Thoracic aorta (tissue), 2 donors: ENCODE measurements at regions not wholly inside any gene's neighbourhood (a gene's known extent, or its start where the extent isn't known, plus 50 kb on each side); places are given as distances from the start of the nearest gene placed in this dataset.

Experiments
- ATAC-seq: fragments of 150-250 bp; one replicate; pipeline ENCODE4 v1.8.0; 2017; ENCODE audit warnings: low read depth; ENCODE audit not compliant: insufficient number of reproducible peaks, low FRiP score
- DNase-seq: peaks from one replicate; pipeline ENCODE4 v3.0.0-alpha.2; 2020; ENCODE audit warnings: low spot score
- H3K27ac ChIP-seq, 2 donors: fragments of 200-600 bp; sonication (generic); 1 replicate in 1 of 2; 2 replicates in 1 of 2; pipeline ENCODE4 v1.5.1; 2016; ENCODE audit warnings: mild to moderate bottlenecking in 2 of 2, moderate library complexity in 2 of 2
- H3K27me3 ChIP-seq: fragments of 200-600 bp; sonication (generic); replicated peaks from 2 replicates; pipeline ENCODE4 v1.6.0; 2016; ENCODE audit warnings: mild to moderate bottlenecking; ENCODE audit not compliant: insufficient read depth
- H3K36me3 ChIP-seq: fragments of 200-600 bp; sonication (generic); one replicate; pipeline ENCODE4 v1.5.1; 2016
- H3K4me1 ChIP-seq, 2 donors: fragments of 200-600 bp; sonication (generic); 1 replicate in 1 of 2; 2 replicates in 1 of 2; pipeline versions ENCODE4 v1.5.1 to v1.6.0; 2016; ENCODE audit warnings: low read depth in 2 of 2, mild to moderate bottlenecking in 1 of 2; ENCODE audit not compliant: control insufficient read depth in 1 of 2
- H3K4me3 ChIP-seq: fragments of 200-600 bp; sonication (generic); 2 replicates; pipeline ENCODE4 v1.5.1; 2016; ENCODE audit warnings: mild to moderate bottlenecking
- H3K9me3 ChIP-seq: fragments of 200-600 bp; sonication (generic); 2 replicates; pipeline ENCODE4 v1.5.1; 2016
- CTCF ChIP-seq: fragments of 200-600 bp; sonication (generic); IDR thresholded peaks from one replicate; pipeline ENCODE4 v1.5.1; 2019; ENCODE audit warnings: antibody characterized with exemption

GRCh38 chr6:90420500-90420899 lies 123.9 kb upstream of the BACH2 start:
- no peak overlapping the region for H3K4me3 ChIP-seq
- H3K4me1 ChIP-seq: no peaks in the 10 kb centered on the region
- H3K27ac ChIP-seq: no peak overlapping the region
- no peaks in the 10 kb centered on the region for H3K9me3 ChIP-seq
- H3K36me3 ChIP-seq: no peaks in the 10 kb centered on the region
- no peak for TF ChIP-seq CTCF
- H3K27me3 ChIP-seq: no peaks in the 10 kb centered on the region
- ATAC-seq (no peak), DNase-seq (no peak)

- H3K27ac ChIP-seq: no peak overlapping the region
- no peak overlapping the region for H3K4me3 ChIP-seq
- ATAC-seq: no peak
Measured at GRCh38 chr6:90417385-90417784, 120.7 kb upstream of the BACH2 start.

GRCh38 chr6:90416322-90416721 lies 119.7 kb upstream of the BACH2 start:
- no peak for DNase-seq
- no peak for TF ChIP-seq CTCF
- ATAC-seq: no peak
- Histone ChIP-seq H3K27ac (no peak overlapping the region), H3K4me1 (peaks cover 0 to 6% of the 10 kb centered on the region in 2 donors), H3K9me3 (no peaks in the 10 kb centered on the region), H3K4me3 (no peak overlapping the region), H3K27me3 (no peaks in the 10 kb centered on the region), H3K36me3 (no peaks in the 10 kb centered on the region)

More at GRCh38 chr6:90417385-90417784, 120.7 kb upstream of the BACH2 start:
- Histone ChIP-seq H3K27me3 (no peaks in the 10 kb centered on the region), H3K36me3 (no peaks in the 10 kb centered on the region), H3K9me3 (no peaks in the 10 kb centered on the region), H3K4me1 (peaks cover 0 to 6% of the 10 kb centered on the region in 2 donors)
- no peak for TF ChIP-seq CTCF
- no peak for DNase-seq

- Histone ChIP-seq H3K4me3 (no peak overlapping the region), H3K36me3 (no peaks in the 10 kb centered on the region), H3K27ac (no peak overlapping the region), H3K9me3 (no peaks in the 10 kb centered on the region), H3K4me1 (peaks cover 0 to 6% of the 10 kb centered on the region in 2 donors), H3K27me3 (no peaks in the 10 kb centered on the region)
- no peak for TF ChIP-seq CTCF
- ATAC-seq (no peak), DNase-seq (no peak)
Measured at GRCh38 chr6:90415178-90415577, 118.5 kb upstream of the BACH2 start.

- no peaks in the 10 kb centered on the region for H3K9me3 ChIP-seq
- no peak for DNase-seq
- H3K27ac ChIP-seq: no peak overlapping the region
- H3K27me3 ChIP-seq: no peaks in the 10 kb centered on the region
- no peaks in the 10 kb centered on the region for H3K36me3 ChIP-seq
- TF ChIP-seq CTCF: no peak
- no peak for ATAC-seq
- no peak overlapping the region for H3K4me3 ChIP-seq
- H3K4me1 ChIP-seq: peaks cover 0 to 6% of the 10 kb centered on the region in 2 donors
Measured at GRCh38 chr6:90414352-90414751, 117.7 kb upstream of the BACH2 start.
